Stimulated activated naive CD8-positive, alpha-beta T cell treated with anti-CD3 and anti-CD28 coated beads, Interleukin-15, Interleukin-2, amounts not matched to agents 100 ng/mL and 50 ng/mL, for 24 hours (primary cell): ENCODE measurements at regions not wholly inside any gene's neighbourhood (a gene's known extent, or its start where the extent isn't known, plus 50 kb on each side); places are given as distances from the start of the nearest gene placed in this dataset.

Source experiments
- H3K27ac Mint-ChIP-seq: one replicate; pipeline ENCODE4 v1.8.0; 2021; ENCODE audit warnings: mild to moderate bottlenecking, mixed read lengths
- H3K27me3 Mint-ChIP-seq: one replicate; pipeline ENCODE4 v1.8.0; 2021; ENCODE audit warnings: mixed read lengths
- H3K36me3 Mint-ChIP-seq: one replicate; pipeline ENCODE4 v1.8.0; 2021; ENCODE audit warnings: low read depth, mixed read lengths
- H3K4me1 Mint-ChIP-seq: one replicate; pipeline ENCODE4 v1.8.0; 2021; ENCODE audit warnings: low read depth, mixed read lengths
- H3K4me3 Mint-ChIP-seq: one replicate; pipeline ENCODE4 v1.8.0; 2021; ENCODE audit warnings: mild to moderate bottlenecking, mixed read lengths
- H3K9me3 Mint-ChIP-seq: one replicate; pipeline ENCODE4 v1.8.0; 2021; ENCODE audit warnings: mixed read lengths

GRCh38 chr7:22962775-22963350 is 51.1 kb downstream of the HYCC1 start:
- Mint-ChIP-seq H3K9me3 (no peaks in the 10 kb centered on the region), H3K4me1 (no peaks in the 10 kb centered on the region), H3K36me3 (peaks cover 39% of the 10 kb centered on the region), H3K4me3 (no peak overlapping the region), H3K27ac (no peak overlapping the region), H3K27me3 (no peaks in the 10 kb centered on the region)

- Mint-ChIP-seq H3K4me1 (no peaks in the 10 kb centered on the region), H3K36me3 (peaks cover 38% of the 10 kb centered on the region), H3K27me3 (no peaks in the 10 kb centered on the region), H3K9me3 (no peaks in the 10 kb centered on the region), H3K27ac (no peak overlapping the region), H3K4me3 (no peak overlapping the region)
Measured at GRCh38 chr7:22958742-22959141, 55.2 kb downstream of the HYCC1 start.

- Mint-ChIP-seq H3K36me3 (peaks cover 20% of the 10 kb centered on the region), H3K27me3 (no peaks in the 10 kb centered on the region), H3K4me3 (no peak overlapping the region), H3K4me1 (no peaks in the 10 kb centered on the region), H3K27ac (no peak overlapping the region), H3K9me3 (no peaks in the 10 kb centered on the region)
Measured at GRCh38 chr7:22954251-22954650, 59.7 kb downstream of the HYCC1 start.

GRCh38 chr7:22952306-22953015 is 61.5 kb downstream of the HYCC1 start:
- H3K9me3 Mint-ChIP-seq, result no peaks in the 10 kb centered on the region
- no peak overlapping the region for H3K4me3 Mint-ChIP-seq
- H3K36me3 Mint-ChIP-seq, result peaks cover 11% of the 10 kb centered on the region
- no peaks in the 10 kb centered on the region for H3K27me3 Mint-ChIP-seq
- H3K27ac Mint-ChIP-seq, result no peak overlapping the region
- no peaks in the 10 kb centered on the region for H3K4me1 Mint-ChIP-seq

GRCh38 chr7:22949944-22950343 is 64.0 kb downstream of the HYCC1 start:
- H3K4me3 Mint-ChIP-seq, result no peak overlapping the region

GRCh38 chr7:22949221-22949620 is 64.7 kb downstream of the HYCC1 start:
- Mint-ChIP-seq H3K27me3 (no peaks in the 10 kb centered on the region), H3K27ac (no peak overlapping the region), H3K9me3 (no peaks in the 10 kb centered on the region), H3K36me3 (peaks cover 18% of the 10 kb centered on the region), H3K4me3 (no peak overlapping the region), H3K4me1 (no peaks in the 10 kb centered on the region)

More at GRCh38 chr7:22949944-22950343, 64.0 kb downstream of the HYCC1 start:
- Mint-ChIP-seq H3K27me3 (no peaks in the 10 kb centered on the region), H3K27ac (no peak overlapping the region), H3K36me3 (peaks cover 13% of the 10 kb centered on the region), H3K4me1 (no peaks in the 10 kb centered on the region), H3K9me3 (no peaks in the 10 kb centered on the region)

- no peaks in the 10 kb centered on the region for H3K27me3 Mint-ChIP-seq
- peaks cover 21% of the 10 kb centered on the region for H3K36me3 Mint-ChIP-seq
- H3K9me3 Mint-ChIP-seq, result no peaks in the 10 kb centered on the region
- no peak overlapping the region for H3K27ac Mint-ChIP-seq
- no peak overlapping the region for H3K4me3 Mint-ChIP-seq
- no peaks in the 10 kb centered on the region for H3K4me1 Mint-ChIP-seq
Measured at GRCh38 chr7:22948770-22949169, 65.2 kb downstream of the HYCC1 start.

GRCh38 chr7:22945584-22945983 is 68.3 kb downstream of the HYCC1 start:
- no peak overlapping the region for H3K4me3 Mint-ChIP-seq
- no peaks in the 10 kb centered on the region for H3K4me1 Mint-ChIP-seq
- H3K9me3 Mint-ChIP-seq, result no peaks in the 10 kb centered on the region
- H3K27ac Mint-ChIP-seq, result no peak overlapping the region
- H3K27me3 Mint-ChIP-seq, result no peaks in the 10 kb centered on the region
- peaks cover 21% of the 10 kb centered on the region for H3K36me3 Mint-ChIP-seq

- Mint-ChIP-seq H3K4me3 (no peak overlapping the region), H3K4me1 (no peaks in the 10 kb centered on the region), H3K27me3 (no peaks in the 10 kb centered on the region), H3K27ac (no peak overlapping the region), H3K36me3 (peaks cover 26% of the 10 kb centered on the region), H3K9me3 (no peaks in the 10 kb centered on the region)
Measured at GRCh38 chr7:22944510-22944909, 69.4 kb downstream of the HYCC1 start.

- H3K27ac Mint-ChIP-seq, result no peak overlapping the region
- no peaks in the 10 kb centered on the region for H3K9me3 Mint-ChIP-seq
- H3K36me3 Mint-ChIP-seq, result peaks cover 26% of the 10 kb centered on the region
- no peaks in the 10 kb centered on the region for H3K27me3 Mint-ChIP-seq
- H3K4me3 Mint-ChIP-seq, result no peak overlapping the region
- H3K4me1 Mint-ChIP-seq, result no peaks in the 10 kb centered on the region
Measured at GRCh38 chr7:22944022-22944421, 69.9 kb downstream of the HYCC1 start.

- no peaks in the 10 kb centered on the region for H3K4me1 Mint-ChIP-seq
Measured at GRCh38 chr7:22942191-22942590, 71.7 kb downstream of the HYCC1 start.

GRCh38 chr7:22939842-22940241 is 74.1 kb downstream of the HYCC1 start:
- H3K27me3 Mint-ChIP-seq, result no peaks in the 10 kb centered on the region
- peaks cover 12% of the 10 kb centered on the region for H3K36me3 Mint-ChIP-seq
- H3K4me1 Mint-ChIP-seq, result no peaks in the 10 kb centered on the region
- H3K27ac Mint-ChIP-seq, result no peak overlapping the region
- no peaks in the 10 kb centered on the region for H3K9me3 Mint-ChIP-seq
- no peak overlapping the region for H3K4me3 Mint-ChIP-seq

More at GRCh38 chr7:22942191-22942590, 71.7 kb downstream of the HYCC1 start:
- H3K27me3 Mint-ChIP-seq, result no peaks in the 10 kb centered on the region
- H3K27ac Mint-ChIP-seq, result no peak overlapping the region
- peaks cover 26% of the 10 kb centered on the region for H3K36me3 Mint-ChIP-seq
- H3K9me3 Mint-ChIP-seq, result no peaks in the 10 kb centered on the region
- no peak overlapping the region for H3K4me3 Mint-ChIP-seq

GRCh38 chr7:22937946-22938345 is 76.0 kb downstream of the HYCC1 start:
- no peak overlapping the region for H3K27ac Mint-ChIP-seq
- H3K9me3 Mint-ChIP-seq, result no peaks in the 10 kb centered on the region

GRCh38 chr7:22936246-22936645 is 77.7 kb downstream of the HYCC1 start:
- Mint-ChIP-seq H3K4me3 (no peak overlapping the region), H3K27me3 (peaks cover 18% of the 10 kb centered on the region), H3K27ac (no peak overlapping the region), H3K36me3 (peaks cover 5% of the 10 kb centered on the region), H3K9me3 (no peaks in the 10 kb centered on the region), H3K4me1 (no peaks in the 10 kb centered on the region)

More at GRCh38 chr7:22937946-22938345, 76.0 kb downstream of the HYCC1 start:
- Mint-ChIP-seq H3K27me3 (peaks cover 13% of the 10 kb centered on the region), H3K4me1 (no peaks in the 10 kb centered on the region), H3K4me3 (no peak overlapping the region), H3K36me3 (peaks cover 5% of the 10 kb centered on the region)

GRCh38 chr7:22935269-22935668 is 78.7 kb downstream of the HYCC1 start:
- peaks cover 4% of the 10 kb centered on the region for H3K9me3 Mint-ChIP-seq

More at GRCh38 chr7:22935269-22935668, 78.7 kb downstream of the HYCC1 start:
- no peak overlapping the region for H3K4me3 Mint-ChIP-seq
- H3K27ac Mint-ChIP-seq, result no peak overlapping the region
- peaks cover 21% of the 10 kb centered on the region for H3K27me3 Mint-ChIP-seq
- no peaks in the 10 kb centered on the region for H3K4me1 Mint-ChIP-seq
- H3K36me3 Mint-ChIP-seq, result peaks cover 7% of the 10 kb centered on the region
